H1 (cell line): ENCODE measurements at regions not wholly inside any gene's neighbourhood (a gene's known extent, or its start where the extent isn't known, plus 50 kb on each side); places are given as distances from the start of the nearest gene placed in this dataset.

Source experiments
- CTCF ChIA-PET: fragments of 300-600 bp; sonication (Branson Sonifier 250); formaldehyde crosslinking; loops from one replicate; lab custom pipeline; 2021; ENCODE audit not compliant: partially characterized antibody; lab: Charles Lee
- POLR2A ChIA-PET: fragments of 300-600 bp; sonication (Branson Sonifier 250); formaldehyde crosslinking; loops from one replicate; lab custom pipeline; 2021; ENCODE audit warnings: inconsistent platforms; ENCODE audit not compliant: partially characterized antibody; lab: Charles Lee
- DNase-seq, 2 experiments: peaks; one replicate each; pipeline versions ENCODE4 v3.0.0 to v3.0.0-alpha.2; 2010 to 2022; ENCODE audit warnings: low spot score in 2 of 2, low read depth in 1 of 2, mixed read lengths in 1 of 2
- FAIRE-seq: peaks from 2 replicates; lab custom pipeline; 2011; peaks lifted over from hg19 to GRCh38; lab: Jason Lieb, UNC
- H2AFZ ChIP-seq: 2 replicates; pipeline ENCODE4 v1.8.1; 2012; ENCODE audit warnings: low read length, inconsistent platforms
- H2AK5ac ChIP-seq: 2 replicates; pipeline ENCODE4 v1.6.1; 2013; ENCODE audit warnings: low read depth, low read length
- H2BK120ac ChIP-seq: replicated peaks from 2 replicates; pipeline ENCODE3; 2013; ENCODE audit warnings: low read depth, low read length, inconsistent platforms
- H2BK12ac ChIP-seq: 2 replicates; pipeline ENCODE4 v1.6.1; 2013; ENCODE audit warnings: low read depth, low read length
- H2BK15ac ChIP-seq: 2 replicates; pipeline ENCODE4 v1.6.1; 2013; ENCODE audit warnings: low read length
- H2BK20ac ChIP-seq: 2 replicates; pipeline ENCODE4 v1.6.1; 2013; ENCODE audit warnings: low read length
- H2BK5ac ChIP-seq: 2 replicates; pipeline ENCODE4 v1.6.1; 2013; ENCODE audit warnings: low read depth, low read length
- H3K14ac ChIP-seq: 2 replicates; pipeline ENCODE4 v1.6.1; 2013; ENCODE audit warnings: inconsistent platforms; ENCODE audit not compliant: insufficient read length
- H3K18ac ChIP-seq: 2 replicates; pipeline ENCODE4 v1.6.1; 2013; ENCODE audit warnings: low read length; ENCODE audit errors: extremely low read depth
- H3K23ac ChIP-seq: 2 replicates; pipeline ENCODE4 v1.6.1; 2013; ENCODE audit warnings: inconsistent platforms; ENCODE audit not compliant: insufficient read length
- H3K23me2 ChIP-seq: 2 replicates; pipeline ENCODE4 v1.6.1; 2013; ENCODE audit warnings: low read depth, low read length
- H3K27ac ChIP-seq: 2 replicates; pipeline ENCODE4 v1.6.1; 2011; ENCODE audit warnings: low read depth, low read length, inconsistent platforms
- H3K27me3 ChIP-seq, 4 experiments: replicated peaks in 1 of 4; 1 replicate in 1 of 4; 2 replicates in 3 of 4; pipeline versions ENCODE4 v1.6.1 to v1.8.1; 2011 to 2013; ENCODE audit warnings: low read length in 3 of 4, mild to moderate bottlenecking in 3 of 4, inconsistent platforms in 2 of 4, mixed read lengths in 2 of 4, moderate library complexity in 1 of 4; ENCODE audit not compliant: control insufficient read depth in 3 of 4, insufficient read depth in 3 of 4; ENCODE audit errors: extremely low read depth in 1 of 4
- H3K36me3 ChIP-seq, 4 experiments: 2 replicates each; pipeline versions ENCODE4 v1.6.1 to v1.8.1; 2011 to 2013; ENCODE audit warnings: mild to moderate bottlenecking in 4 of 4, low read length in 3 of 4, moderate library complexity in 2 of 4, control low read depth in 1 of 4, inconsistent platforms in 1 of 4; ENCODE audit not compliant: insufficient read depth in 4 of 4, control insufficient read depth in 2 of 4
- H3K4ac ChIP-seq: replicated peaks from 2 replicates; pipeline ENCODE3; 2013; ENCODE audit warnings: low read length, low read depth, mixed read lengths, inconsistent platforms; ENCODE audit not compliant: insufficient read length
- H3K4me1 ChIP-seq, 4 experiments: replicated peaks in 1 of 4; 1 replicate in 1 of 4; 2 replicates in 3 of 4; pipeline versions ENCODE4 v1.6.1 to v1.8.1; 2011 to 2013; ENCODE audit warnings: low read length in 3 of 4, inconsistent platforms in 2 of 4, mixed read lengths in 1 of 4; ENCODE audit not compliant: insufficient read depth in 4 of 4, control insufficient read depth in 3 of 4
- H3K4me2 ChIP-seq, 2 experiments: 2 replicates each; pipeline versions ENCODE4 v1.6.1 to v1.8.1; 2011 to 2013; ENCODE audit warnings: low read depth in 2 of 2, low read length in 2 of 2, control low read depth in 1 of 2, inconsistent platforms in 1 of 2, mild to moderate bottlenecking in 1 of 2; ENCODE audit not compliant: insufficient read depth in 1 of 2
- H3K4me3 ChIP-seq, 4 experiments: fragments of 200-600, 300-600 bp in 1 of 4; sonication (generic), shearing (Covaris generic), sonication (Bioruptor Twin) in 1 of 4; 2 replicates each; pipeline versions ENCODE4 v1.5.1 to v1.8.1; 2011 to 2016; ENCODE audit warnings: low read length in 4 of 4, low read depth in 3 of 4, control low read depth in 2 of 4, inconsistent platforms in 2 of 4, mild to moderate bottlenecking in 2 of 4, mixed read lengths in 1 of 4, moderate library complexity in 1 of 4; ENCODE audit not compliant: insufficient read depth in 2 of 4; ENCODE audit errors: extremely low read depth in 1 of 4
- H3K56ac ChIP-seq: replicated peaks from 2 replicates; pipeline ENCODE3; 2013; ENCODE audit warnings: low read depth, mild to moderate bottlenecking, mixed read lengths, low read length, inconsistent platforms; ENCODE audit not compliant: insufficient read length
- H3K79me1 ChIP-seq: 2 replicates; pipeline ENCODE4 v1.6.1; 2013; ENCODE audit warnings: low read depth, low read length, control low read depth
- H3K79me2 ChIP-seq, 2 experiments: 2 replicates each; pipeline versions ENCODE4 v1.6.1 to v1.8.1; 2012 to 2013; ENCODE audit warnings: low read length in 2 of 2, mild to moderate bottlenecking in 2 of 2, inconsistent platforms in 1 of 2; ENCODE audit not compliant: insufficient read depth in 2 of 2, control insufficient read depth in 1 of 2
- H3K9ac ChIP-seq, 4 experiments: replicated peaks in 1 of 4; 1 replicate in 1 of 4; 2 replicates in 3 of 4; pipeline versions ENCODE4 v1.6.1 to v1.8.1; 2011 to 2013; ENCODE audit warnings: low read depth in 3 of 4, low read length in 3 of 4, control low read depth in 2 of 4, mild to moderate bottlenecking in 2 of 4, moderate library complexity in 2 of 4, inconsistent platforms in 1 of 4; ENCODE audit errors: extremely low read depth in 1 of 4
- H3K9me3 ChIP-seq, 2 experiments: 2 replicates each; pipeline versions ENCODE4 v1.6.1 to v1.8.1; 2012 to 2013; ENCODE audit warnings: mild to moderate bottlenecking in 2 of 2, moderate library complexity in 2 of 2, control low read depth in 1 of 2, inconsistent platforms in 1 of 2, low read depth in 1 of 2, low read length in 1 of 2, mixed read lengths in 1 of 2; ENCODE audit not compliant: insufficient read depth in 2 of 2
- H4K20me1 ChIP-seq, 2 experiments: replicated peaks in 1 of 2; 2 replicates each; pipeline versions ENCODE3 to v1.8.1; 2011 to 2013; ENCODE audit warnings: inconsistent platforms in 2 of 2, low read length in 2 of 2, mild to moderate bottlenecking in 1 of 2; ENCODE audit not compliant: insufficient read depth in 2 of 2, control insufficient read depth in 1 of 2
- H4K5ac ChIP-seq: 2 replicates; pipeline ENCODE4 v1.6.1; 2013; ENCODE audit warnings: low read length, low read depth, mixed read lengths, inconsistent platforms; ENCODE audit not compliant: insufficient read length
- H4K8ac ChIP-seq: 2 replicates; pipeline ENCODE4 v1.8.0; 2013; ENCODE audit warnings: mild to moderate bottlenecking, moderate library complexity, low read length, inconsistent platforms; ENCODE audit not compliant: insufficient read depth; ENCODE audit errors: extremely low read depth
- H4K91ac ChIP-seq: replicated peaks from 2 replicates; pipeline ENCODE3; 2013; ENCODE audit warnings: low read length, mixed read lengths, inconsistent platforms; ENCODE audit not compliant: insufficient read length
- ASH2L ChIP-seq: fragments of 200-600, 300-600 bp; sonication (generic); IDR thresholded peaks from one replicate; pipeline ENCODE4 v1.7.1; 2017; ENCODE audit warnings: low read length
- BACH1 ChIP-seq: IDR thresholded peaks from 2 replicates; pipeline ENCODE4 v1.6.1; 2012; ENCODE audit warnings: low read length, improper control_type of control experiment
- CHD1 ChIP-seq: IDR thresholded peaks from 2 replicates; pipeline ENCODE4 v1.6.1; 2012; ENCODE audit warnings: low read depth, low read length, improper control_type of control experiment
- EP300 ChIP-seq, 2 experiments: IDR thresholded peaks; 1 replicate in 1 of 2; 2 replicates in 1 of 2; pipeline ENCODE4 v1.6.1; 2011 to 2012; ENCODE audit warnings: low read depth in 2 of 2, low read length in 2 of 2, mild to moderate bottlenecking in 2 of 2, borderline replicate concordance in 1 of 2, inconsistent platforms in 1 of 2, moderate library complexity in 1 of 2
- JUN ChIP-seq: IDR thresholded peaks from 2 replicates; pipeline ENCODE4 v1.6.1; 2011; ENCODE audit warnings: low read depth, mild to moderate bottlenecking, improper control_type of control experiment, low read length
- MAFK ChIP-seq: IDR thresholded peaks from 2 replicates; pipeline ENCODE4 v1.6.1; 2012; ENCODE audit warnings: low read depth, mild to moderate bottlenecking, improper control_type of control experiment, low read length
- RXRA ChIP-seq: IDR thresholded peaks from 2 replicates; pipeline ENCODE4 v1.6.1; 2011; ENCODE audit warnings: low read depth, mild to moderate bottlenecking, low read length, moderate library complexity; ENCODE audit not compliant: insufficient read depth
- SAP30 ChIP-seq: fragments of 300-600 bp; sonication (generic); IDR thresholded peaks from 2 replicates; pipeline ENCODE4 v1.7.1; 2012; ENCODE audit warnings: low read length, moderate library complexity, mild to moderate bottlenecking, inconsistent platforms; ENCODE audit not compliant: insufficient read depth, insufficient replicate concordance
- SP4 ChIP-seq: IDR thresholded peaks from 2 replicates; pipeline ENCODE4 v1.6.1; 2012; ENCODE audit warnings: low read length, inconsistent platforms
- SUZ12 ChIP-seq: fragments of 200-600 bp; sonication (generic); IDR thresholded peaks from 2 replicates; pipeline ENCODE4 v1.6.1; 2012; ENCODE audit warnings: mild to moderate bottlenecking, inconsistent platforms, low read length, moderate library complexity, mixed read lengths
- TAF7 ChIP-seq: optimal IDR thresholded peaks from 2 replicates; pipeline ENCODE3; 2011; ENCODE audit warnings: low read depth, mild to moderate bottlenecking, inconsistent platforms, low read length, moderate library complexity, borderline replicate concordance
- WGBS, 2 experiments: shearing (Covaris generic) in 1 of 2; methylation state at CpG; one replicate each; pipeline versions ENCODE4 v1.1.6 to v1.1.7; 2013 to 2015; ENCODE audit warnings: low lambda C conversion rate in 2 of 2, mixed read lengths in 2 of 2, inconsistent platforms in 1 of 2, low coverage in 1 of 2, missing lambda C conversion rate in 1 of 2; ENCODE audit not compliant: insufficient replicate concordance in 2 of 2, insufficient coverage in 1 of 2, insufficient read length in 1 of 2; ENCODE audit errors: extremely low coverage in 1 of 2, missing lambda C conversion rate in 1 of 2; 5-methylcytosine and 5-hydroxymethylcytosine counted together
- TF ChIP-seq, protein P1 (sequence below), 3 experiments: IDR thresholded peaks; 1 replicate in 2 of 3; 2 replicates in 1 of 3; pipeline versions ENCODE4 v1.5.1 to v1.6.1; 2011; ENCODE audit warnings: low read length in 3 of 3, mild to moderate bottlenecking in 3 of 3, inconsistent platforms in 2 of 3, low read depth in 1 of 3, moderate library complexity in 1 of 3; ENCODE audit not compliant: insufficient read depth in 1 of 3; ENCODE audit errors: control extremely low read depth in 1 of 3

DNA sequence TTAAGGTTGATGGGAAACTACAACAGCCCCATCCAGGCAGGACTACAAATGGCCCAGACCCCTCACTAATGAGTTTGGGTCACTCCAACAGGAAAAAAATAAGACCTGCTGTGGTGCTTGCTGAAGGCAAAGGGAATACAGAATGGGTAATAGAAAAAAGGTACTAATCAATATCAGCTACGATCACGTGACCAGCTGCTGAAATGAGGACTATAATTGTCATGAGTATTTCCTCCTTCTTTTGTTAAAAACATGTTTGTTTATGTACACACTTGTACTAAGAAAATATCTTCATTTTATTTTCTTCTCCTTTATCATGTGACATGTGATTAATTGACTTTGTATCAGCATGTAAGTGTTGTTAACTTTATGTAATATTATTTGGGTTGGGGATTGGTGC lies 199.9 kb downstream of the GJA1 start:
- Histone ChIP-seq H4K20me1 (no peaks in the 10 kb centered on the region), H2BK12ac (no peak overlapping the region), H3K4me3 (no peak overlapping the region), H2AFZ (no peak overlapping the region), H3K18ac (no peak overlapping the region), H2BK20ac (no peak overlapping the region), H3K4me2 (no peak overlapping the region), H4K91ac (no peak overlapping the region), H2AK5ac (no peak overlapping the region), H3K4ac (no peak overlapping the region), H4K8ac (no peak overlapping the region), H3K23ac (no peak overlapping the region), H4K5ac (no peak overlapping the region), H3K23me2 (no peaks in the 10 kb centered on the region; the same call in 1 of the 2 replicates), H2BK120ac (no peak overlapping the region), H3K36me3 (peaks cover 0 to 38% (median 17%) of the 10 kb centered on the region in 4 experiments; a peak in 4 of 8 replicates), H3K56ac (no peak overlapping the region), H3K79me1 (no peaks in the 10 kb centered on the region), H3K9ac (no peak overlapping the region), H3K4me1 (no peaks in the 10 kb centered on the region), H2BK5ac (no peak overlapping the region), H3K27me3 (no peaks in the 10 kb centered on the region), H3K27ac (no peak overlapping the region), H3K9me3 (peaks cover 47 to 50% of the 10 kb centered on the region in 2 experiments), H2BK15ac (no peak overlapping the region), H3K79me2 (no peaks in the 10 kb centered on the region), H3K14ac (no peak overlapping the region)
- DNase-seq: no peak
- CTCF ChIA-PET: no interaction called here
- POLR2A ChIA-PET: no interaction called here
- WGBS, 2 experiments: 96% methylated on average over 2 of the region's 2 CpGs; no CpG with 5 or more reads in 1 of the 2 experiments
- FAIRE-seq: no peak
- TF ChIP-seq SUZ12 (no peak), TAF7 (no peak), ASH2L (no peak), CHD1 (no peak), EP300 (IDR thresholded peaks at IDR 0.05; ENCODE audit: borderline replicate concordance in 1 of 2, low read depth in 2 of 2, low read length in 2 of 2) (no peak), JUN (no peak), SAP30 (no peak), BACH1 (no peak), RXRA (no peak), SP4 (no peak), MAFK (no peak)
- TF ChIP-seq, protein P1, sequence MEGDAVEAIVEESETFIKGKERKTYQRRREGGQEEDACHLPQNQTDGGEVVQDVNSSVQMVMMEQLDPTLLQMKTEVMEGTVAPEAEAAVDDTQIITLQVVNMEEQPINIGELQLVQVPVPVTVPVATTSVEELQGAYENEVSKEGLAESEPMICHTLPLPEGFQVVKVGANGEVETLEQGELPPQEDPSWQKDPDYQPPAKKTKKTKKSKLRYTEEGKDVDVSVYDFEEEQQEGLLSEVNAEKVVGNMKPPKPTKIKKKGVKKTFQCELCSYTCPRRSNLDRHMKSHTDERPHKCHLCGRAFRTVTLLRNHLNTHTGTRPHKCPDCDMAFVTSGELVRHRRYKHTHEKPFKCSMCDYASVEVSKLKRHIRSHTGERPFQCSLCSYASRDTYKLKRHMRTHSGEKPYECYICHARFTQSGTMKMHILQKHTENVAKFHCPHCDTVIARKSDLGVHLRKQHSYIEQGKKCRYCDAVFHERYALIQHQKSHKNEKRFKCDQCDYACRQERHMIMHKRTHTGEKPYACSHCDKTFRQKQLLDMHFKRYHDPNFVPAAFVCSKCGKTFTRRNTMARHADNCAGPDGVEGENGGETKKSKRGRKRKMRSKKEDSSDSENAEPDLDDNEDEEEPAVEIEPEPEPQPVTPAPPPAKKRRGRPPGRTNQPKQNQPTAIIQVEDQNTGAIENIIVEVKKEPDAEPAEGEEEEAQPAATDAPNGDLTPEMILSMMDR (IDR thresholded peaks at IDR 0.05; ENCODE audit: control extremely low read depth in 1 of 3, insufficient read depth in 1 of 3, low read depth in 1 of 3, low read length in 3 of 3): no peak
